ENCODE measurements at regions not wholly inside any gene's neighbourhood (a gene's known extent, or its start where the extent isn't known, plus 50 kb on each side); places are given as distances from the start of the nearest gene placed in this dataset.

DNA sequence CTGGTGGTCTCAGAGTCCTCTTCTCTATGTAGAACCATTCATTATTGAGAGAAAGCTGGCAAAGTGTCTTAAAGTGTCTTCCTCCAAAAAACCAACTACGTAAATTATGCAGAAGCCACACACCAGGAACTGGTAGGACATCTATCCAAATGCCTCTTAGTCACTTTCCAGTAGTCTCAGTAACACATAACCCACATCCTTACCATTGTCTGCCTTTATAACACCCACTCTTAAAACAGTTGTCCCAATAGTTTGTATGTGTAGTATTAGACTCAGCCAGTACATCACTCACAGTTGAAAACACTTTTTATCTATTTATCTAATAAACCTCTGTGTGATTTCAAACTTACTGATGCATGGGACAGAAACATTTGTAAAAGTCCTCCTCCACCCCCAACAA is 143.6 kb upstream of the HNRNPA3 start:
- DNase-seq (ENCODE audit: low read depth) = no peak

DNA sequence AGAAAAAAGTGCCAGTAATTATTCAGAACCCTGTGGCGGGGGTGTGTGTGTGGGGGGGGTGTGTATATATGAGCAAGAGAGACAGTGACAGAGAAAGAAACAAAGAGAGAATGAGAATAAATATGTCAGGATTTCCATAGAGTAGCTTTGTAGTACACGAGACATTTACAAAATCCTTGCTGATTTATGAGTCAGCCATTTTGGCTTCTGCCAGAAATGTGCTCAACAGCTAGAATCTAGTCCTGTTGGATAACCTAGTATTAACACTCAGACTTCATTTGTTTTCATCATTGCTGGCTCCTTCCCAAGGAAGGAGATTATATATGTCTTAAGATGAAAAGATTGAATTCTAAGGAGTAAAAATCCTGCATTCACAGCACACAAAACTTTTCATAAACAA is 140.5 kb upstream of the HNRNPA3 start:
- no peak for DNase-seq (ENCODE audit: low read depth)

DNA sequence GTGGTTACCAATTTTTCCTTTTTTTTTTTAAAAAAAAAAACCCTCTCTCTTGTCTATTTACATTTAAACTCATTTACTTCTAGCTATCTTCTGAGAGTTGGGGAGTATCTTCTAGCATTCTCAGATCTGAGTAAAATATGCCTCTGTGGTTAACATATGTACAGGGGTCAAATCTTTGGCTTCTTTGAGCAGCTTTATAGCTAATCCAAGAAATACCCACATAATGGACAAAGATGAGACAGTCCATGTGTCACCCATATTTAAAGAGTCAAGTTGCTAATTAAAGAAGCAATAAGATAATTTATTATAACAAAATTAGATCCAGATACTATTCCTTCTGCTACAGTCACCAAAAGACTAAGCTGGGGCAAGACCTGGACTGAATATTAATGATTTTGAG is 139.0 kb upstream of the HNRNPA3 start:
- no peak for DNase-seq (ENCODE audit: low read depth)

DNA sequence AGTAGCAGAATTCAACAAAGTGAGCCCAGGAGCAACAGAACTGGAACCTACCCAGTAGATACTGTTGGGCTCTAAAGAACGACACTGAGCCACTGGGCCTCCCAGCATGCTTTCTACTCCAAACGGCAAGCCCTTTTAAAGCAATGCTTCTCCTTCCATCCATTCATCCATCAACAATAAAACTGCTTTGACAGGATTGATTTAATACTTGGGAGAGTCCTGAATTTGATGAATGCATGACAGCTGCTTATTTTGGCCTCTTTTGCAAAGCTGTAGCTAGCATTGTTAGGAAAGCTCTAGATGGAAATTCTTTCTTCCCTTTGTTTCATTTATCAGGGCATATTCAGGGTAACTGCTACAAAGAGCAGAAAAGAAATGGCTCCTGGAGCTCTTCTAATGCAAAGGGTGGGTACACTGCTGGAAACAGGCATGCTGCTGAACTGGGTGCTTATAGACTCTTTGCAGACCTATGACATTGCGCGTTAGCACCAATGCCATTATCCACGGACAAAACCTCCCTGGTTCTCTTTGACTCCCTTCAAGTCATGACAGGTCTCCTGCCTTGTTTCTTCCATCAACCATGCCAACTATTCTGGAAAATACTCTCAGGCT is 138.4 kb upstream of the HNRNPA3 start:
- no peak for DNase-seq (ENCODE audit: low read depth)

DNA sequence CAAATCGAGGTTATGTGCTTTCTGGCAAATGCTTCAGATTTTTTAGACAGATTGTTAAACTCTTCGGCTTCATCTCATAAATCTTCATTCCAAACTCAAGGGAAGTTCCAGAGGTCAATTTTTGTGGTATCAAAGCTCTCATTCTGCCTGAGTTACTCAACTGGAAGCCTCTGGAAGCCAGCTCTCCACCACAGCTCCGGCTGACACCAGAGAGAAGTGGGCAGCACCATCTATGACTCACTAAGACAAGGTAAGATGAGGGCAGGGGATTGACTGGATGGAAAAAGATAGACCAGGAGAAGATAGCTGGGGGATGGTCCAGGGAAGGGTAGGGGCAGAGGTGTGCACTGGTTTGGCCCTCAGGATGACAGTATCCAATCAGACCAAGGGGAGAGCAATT is 137.3 kb upstream of the HNRNPA3 start:
- no peak for DNase-seq (ENCODE audit: low read depth)

DNA sequence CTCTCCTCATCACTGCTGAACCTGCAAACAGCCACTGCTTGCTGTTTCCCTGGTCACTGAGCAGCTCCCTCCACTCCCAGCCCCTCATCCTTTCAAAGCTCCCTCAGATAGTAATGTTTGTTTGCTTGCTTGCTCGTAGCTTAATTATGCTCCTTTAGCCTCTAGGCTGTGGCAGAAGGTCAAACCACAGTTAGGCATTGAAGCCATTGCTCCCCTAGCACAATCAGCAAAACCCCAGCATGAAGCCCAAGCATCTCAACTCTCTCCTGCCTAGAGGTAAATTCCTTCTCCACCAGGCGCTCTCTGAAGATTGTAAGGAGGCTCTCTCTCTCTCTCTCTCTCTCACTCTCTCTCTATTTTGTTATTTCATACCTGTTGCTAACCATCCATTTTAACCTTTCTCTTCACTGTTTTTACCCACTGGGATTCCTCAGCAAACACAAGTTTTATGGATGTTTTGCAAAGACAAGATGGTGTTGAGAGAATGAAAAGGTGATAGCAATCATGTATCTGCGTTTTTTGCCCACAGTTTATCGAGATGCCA is 135.9 kb upstream of the HNRNPA3 start:
- no peak for DNase-seq (ENCODE audit: low read depth)

DNA sequence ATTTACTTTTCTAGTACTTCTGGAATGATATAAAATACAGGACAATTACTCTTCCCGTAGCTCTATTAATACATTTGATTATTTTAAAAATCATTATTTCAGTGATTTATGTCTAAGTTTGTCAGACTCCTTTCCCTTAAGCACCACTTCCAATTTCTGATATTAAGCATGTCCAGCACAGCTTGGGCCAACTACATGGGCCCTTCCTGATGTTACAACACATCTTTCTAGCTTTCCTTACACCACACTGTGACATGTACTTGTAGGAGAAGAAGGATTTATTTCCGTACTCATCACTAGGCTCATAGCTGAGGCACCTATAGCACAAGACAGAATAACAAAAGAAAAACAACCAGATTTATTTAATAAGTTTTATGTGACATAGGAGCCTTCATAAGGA is 134.8 kb upstream of the HNRNPA3 start:
- DNase-seq (ENCODE audit: low read depth) = no peak

DNA sequence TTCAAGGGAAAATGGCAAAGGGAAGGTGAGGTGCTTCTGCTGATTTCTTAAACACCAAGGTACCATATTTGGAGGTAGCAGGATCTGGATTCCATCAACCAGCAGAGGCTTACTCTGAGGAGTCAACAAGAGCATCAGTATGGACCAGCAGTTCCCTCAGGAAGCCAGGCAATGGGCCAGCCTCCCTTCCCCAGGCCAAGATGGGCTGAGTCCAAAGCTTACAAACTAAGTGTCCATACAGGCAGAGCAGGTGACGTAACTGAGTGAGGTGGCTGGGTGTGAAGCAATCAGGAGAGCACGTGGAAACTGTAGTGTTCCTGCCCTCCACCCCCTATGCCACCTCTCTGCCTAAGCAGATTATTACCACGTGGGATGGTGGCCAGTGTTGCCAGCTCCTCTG is 134.2 kb upstream of the HNRNPA3 start:
- peak; percentile 7 for DNase-seq (ENCODE audit: low read depth)

DNA sequence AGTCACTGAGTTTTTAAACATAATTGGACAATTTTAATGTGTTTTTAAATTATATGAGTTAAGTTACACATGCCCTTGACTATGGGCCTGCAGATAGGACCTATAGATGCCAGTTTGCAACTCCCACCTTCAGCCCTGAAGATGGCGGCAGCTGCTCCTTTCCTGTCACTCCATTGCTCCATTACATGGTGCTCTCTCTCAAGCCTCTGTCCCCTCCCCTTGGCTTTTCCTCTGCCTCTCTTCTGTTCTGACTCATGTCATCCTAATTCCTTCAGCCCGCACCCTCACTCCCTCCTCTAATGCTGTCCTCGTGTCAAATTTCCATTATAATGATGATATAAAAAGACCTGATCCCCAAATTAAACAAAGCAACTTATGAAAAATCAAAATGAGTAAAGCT is 133.7 kb upstream of the HNRNPA3 start:
- no peak for DNase-seq (ENCODE audit: low read depth)

DNA sequence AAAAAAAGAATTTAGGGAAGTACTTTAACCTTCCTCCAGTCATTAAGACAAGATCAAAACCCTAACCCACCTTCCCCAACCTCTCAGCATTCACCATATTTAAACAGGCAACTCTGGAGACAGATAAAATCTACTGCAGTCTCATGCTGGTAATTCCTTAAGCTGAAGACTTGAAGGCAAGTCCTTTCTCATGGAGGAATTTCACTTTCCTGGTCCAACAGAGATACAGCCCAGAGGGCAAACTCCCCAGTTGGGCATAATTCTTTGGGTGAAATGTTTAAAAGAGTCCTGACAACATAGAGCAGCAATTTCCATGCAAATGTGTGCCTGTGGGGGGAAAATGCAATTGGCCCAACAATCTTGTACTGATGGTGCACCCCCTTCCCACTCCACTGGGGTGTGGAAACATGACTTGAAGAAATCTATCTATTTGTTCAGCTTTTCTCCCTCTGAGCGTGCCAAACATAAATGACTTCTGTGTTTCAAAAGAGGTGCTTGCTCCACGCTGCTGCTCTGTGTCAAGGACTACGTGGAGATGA is 131.8 kb upstream of the HNRNPA3 start:
- DNase-seq (ENCODE audit: low read depth) = no peak

DNA sequence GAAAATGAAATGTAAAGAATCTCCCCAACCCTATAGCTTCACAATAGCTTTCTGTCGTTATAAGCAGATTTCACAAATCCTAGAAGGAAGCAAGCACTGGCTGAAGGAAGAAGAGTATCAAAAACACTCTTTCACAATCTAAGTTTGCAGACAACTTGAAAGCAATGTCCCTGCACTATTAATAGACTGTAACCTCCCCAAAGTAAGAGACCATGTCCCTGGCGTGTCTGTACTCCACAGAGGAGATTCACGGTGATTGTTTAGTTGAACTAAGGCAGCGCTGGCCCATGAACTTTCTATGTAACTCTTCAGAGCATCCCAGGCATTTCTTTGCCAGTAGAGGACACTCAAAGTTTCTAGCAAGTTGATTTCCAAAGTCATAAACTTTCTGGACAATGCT is 128.0 kb upstream of the HNRNPA3 start:
- no peak for DNase-seq (ENCODE audit: low read depth)

DNA sequence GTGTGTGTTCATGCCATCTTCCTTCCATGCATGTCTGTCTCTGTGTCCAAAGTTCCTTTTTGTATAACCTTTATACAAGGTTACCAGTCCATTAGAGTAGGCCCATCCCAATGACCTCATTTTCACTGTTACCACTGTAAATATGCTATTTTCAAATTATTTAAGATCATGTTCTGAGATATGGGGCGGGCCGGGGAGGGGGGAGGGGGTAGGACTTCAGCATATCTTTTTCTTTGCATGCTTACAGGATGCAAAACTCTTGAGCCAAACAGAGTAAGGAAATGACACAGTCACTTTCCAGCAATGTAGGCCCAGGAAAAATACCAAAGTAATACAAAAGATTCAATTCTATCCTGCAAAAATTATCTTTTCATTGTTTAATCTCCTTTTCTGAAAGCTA is 124.1 kb upstream of the HNRNPA3 start:
- no peak for DNase-seq (ENCODE audit: low read depth)

DNA sequence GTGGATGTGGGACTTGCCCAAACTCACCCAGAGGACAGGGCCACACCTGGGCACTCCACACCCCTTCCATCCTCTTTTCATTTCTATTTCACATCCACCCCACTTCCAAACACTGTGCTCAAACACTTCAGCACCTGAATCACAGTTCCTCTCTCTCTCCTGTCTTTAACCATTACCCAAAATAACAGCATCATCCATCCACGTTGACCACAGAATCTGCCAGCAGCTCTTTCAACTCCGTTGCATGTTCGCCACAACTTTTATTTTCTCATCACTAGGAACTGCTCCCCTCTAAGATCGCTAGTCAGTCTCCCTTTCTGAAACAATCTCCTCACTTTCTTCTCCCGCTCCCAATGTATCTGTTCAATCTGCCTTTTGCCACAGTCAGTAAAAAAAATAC is 121.6 kb upstream of the HNRNPA3 start:
- DNase-seq (ENCODE audit: low read depth) = no peak

DNA sequence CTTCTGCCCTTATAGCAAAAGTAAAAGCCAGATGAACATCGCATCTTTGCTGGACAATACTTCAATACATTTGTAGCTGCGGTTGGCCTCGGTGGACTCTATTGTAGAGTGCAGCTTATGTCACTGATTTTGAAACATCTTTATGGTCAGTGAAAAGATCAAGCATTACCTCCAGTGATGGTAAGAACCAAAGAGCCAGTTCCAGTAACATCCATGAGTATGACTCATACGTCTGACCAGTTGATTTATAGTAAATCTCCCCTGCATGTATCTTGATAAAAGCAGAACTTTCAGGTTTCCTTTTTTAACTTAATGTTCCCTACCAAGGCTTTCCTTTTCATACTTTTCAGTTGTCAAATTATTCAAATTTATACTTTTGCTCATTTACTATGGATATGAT is 119.2 kb upstream of the HNRNPA3 start:
- DNase-seq (ENCODE audit: low read depth) = no peak

DNA sequence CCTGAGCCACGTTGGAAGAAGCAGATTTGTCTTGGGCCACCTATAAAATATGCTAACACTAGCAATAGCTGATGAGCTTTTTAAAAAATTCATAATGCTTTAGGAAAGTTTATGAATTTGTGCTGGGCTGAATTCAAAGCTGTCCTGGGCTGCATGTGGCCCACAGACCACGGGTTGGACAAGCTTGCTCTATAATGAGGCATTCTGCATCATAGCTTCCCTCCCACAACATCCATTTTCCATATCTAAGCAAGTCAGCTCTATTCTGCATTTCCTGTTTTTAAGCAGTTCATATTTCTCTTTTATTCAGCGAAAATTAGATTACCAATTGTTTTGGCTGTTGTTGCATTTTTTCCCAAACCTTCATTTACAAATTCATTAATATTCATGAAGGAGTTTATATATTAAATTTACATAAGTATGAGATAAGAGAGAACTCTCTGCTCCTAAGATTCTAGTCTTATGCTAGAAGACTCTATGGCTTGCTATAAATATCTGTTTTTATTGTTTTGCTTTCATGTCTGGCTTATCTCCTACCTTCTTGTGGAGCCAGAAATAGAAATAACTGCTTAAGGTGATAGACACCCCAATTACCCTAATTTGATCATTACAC is 114.5 kb upstream of the HNRNPA3 start:
- no peak for DNase-seq (ENCODE audit: low read depth)

DNA sequence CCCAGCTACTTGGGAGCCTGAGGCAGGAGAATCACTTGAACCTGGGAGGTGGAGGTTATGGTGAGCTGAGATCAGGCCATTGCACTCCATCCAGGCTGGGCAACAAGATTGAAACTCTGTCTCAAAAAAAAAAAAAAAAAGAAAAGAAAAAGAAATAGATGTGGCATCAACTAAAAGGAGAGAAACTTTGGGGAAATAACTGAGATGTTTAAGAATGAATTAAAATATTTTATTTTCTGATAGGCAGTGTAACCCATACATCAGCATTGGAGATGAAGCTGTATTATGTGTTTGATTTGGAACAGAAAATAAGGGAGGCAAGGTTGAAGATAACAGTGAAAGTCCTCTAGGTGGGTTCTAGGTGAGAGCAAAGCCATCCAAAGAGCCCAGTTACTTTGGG is 110.7 kb upstream of the HNRNPA3 start:
- DNase-seq (ENCODE audit: low read depth) = no peak

DNA sequence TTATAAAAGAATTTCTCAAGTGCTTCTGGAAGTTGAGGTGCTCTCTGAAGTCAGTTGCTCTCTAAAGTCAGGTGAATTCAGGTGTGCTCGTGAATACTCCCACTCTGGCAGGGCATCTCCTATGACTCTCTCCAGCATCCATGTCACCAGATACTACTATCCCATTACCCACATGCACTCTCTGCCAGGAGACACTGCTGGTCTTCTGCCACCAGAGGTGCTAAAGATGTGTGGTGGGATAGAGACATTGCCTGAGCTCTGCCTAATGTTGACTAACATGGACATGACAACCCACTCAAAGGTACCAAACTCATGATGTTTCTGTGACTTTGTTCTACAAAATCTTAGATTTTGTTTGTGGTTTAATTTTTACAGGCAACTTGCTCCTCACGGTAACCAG is 106.4 kb upstream of the HNRNPA3 start:
- DNase-seq (ENCODE audit: low read depth) = no peak

DNA sequence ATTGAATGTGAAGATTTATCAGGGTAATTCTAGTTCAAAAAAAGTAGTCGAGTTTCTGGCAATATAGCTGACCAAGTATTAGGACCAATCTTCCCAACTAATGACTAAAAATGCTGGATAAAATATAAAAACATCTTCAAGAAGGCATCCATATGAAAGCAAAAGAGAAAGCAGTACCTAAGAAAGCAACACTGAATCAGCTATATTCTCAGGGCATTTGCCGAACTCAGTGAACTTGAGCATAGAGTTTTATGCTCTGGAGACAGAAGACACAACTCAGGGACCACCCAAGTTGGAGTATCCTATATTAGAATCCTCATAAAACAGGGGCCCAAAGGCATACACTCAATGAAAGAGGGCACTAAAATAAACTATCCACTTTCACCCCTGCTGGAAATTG is 103.7 kb upstream of the HNRNPA3 start:
- DNase-seq (ENCODE audit: low read depth) = no peak

DNA sequence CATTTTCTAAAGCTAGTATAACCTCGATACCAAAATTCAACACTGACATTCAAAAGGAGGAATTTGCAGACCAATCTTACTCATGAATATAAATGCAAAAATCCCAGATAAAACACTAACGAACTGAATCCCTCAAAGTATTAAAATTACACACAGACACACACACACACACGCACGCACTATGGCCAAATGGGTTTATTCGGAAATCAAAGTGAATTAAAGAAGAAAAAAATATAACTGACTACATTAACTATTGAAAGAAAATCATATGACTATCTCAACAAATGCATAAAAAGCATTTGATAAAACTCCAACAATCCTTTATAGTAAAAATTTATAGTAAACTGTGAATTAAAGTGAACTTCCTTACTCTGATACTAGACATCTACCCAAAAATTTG is 97.9 kb upstream of the HNRNPA3 start:
- no peak for DNase-seq (ENCODE audit: low read depth)

DNA sequence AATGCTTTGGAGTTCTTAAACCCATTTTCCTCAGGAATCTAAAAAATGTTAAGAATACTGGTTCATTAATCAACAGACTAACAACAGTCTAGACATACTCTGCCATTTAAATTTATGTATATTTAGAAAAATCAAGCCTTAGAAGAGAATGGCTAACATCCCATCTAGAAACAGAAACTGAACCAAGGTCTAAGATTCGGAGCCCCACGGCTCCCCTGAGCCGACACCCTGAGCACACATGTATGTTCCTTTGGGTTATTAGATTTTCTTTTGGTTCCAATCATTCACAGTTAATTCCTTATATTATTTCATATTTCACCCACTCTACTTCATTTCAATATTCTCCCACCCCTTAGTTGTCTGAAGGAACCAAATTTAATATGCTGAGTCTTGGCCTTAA is 94.8 kb upstream of the HNRNPA3 start:
- no peak for DNase-seq (ENCODE audit: low read depth)

DNA sequence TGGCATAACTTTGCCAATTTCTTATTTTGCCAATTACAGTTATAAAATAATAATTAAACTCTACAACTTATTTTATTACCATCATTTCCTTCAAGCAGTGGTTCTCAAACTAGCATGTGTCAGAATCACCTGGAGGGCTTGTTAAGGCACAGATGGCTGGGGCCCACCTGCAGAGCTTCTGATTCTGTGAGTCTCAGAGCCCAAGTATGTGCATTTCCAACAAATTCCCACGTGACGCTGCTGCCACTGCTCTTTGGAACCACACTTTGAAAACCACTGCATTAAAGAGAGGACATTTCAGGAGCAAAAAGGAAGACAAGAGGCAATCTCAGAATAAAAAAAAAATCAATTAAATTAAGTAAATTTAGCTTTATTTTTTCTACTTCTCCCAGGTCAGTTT is 94.0 kb upstream of the HNRNPA3 start:
- no peak for DNase-seq (ENCODE audit: low read depth)

DNA sequence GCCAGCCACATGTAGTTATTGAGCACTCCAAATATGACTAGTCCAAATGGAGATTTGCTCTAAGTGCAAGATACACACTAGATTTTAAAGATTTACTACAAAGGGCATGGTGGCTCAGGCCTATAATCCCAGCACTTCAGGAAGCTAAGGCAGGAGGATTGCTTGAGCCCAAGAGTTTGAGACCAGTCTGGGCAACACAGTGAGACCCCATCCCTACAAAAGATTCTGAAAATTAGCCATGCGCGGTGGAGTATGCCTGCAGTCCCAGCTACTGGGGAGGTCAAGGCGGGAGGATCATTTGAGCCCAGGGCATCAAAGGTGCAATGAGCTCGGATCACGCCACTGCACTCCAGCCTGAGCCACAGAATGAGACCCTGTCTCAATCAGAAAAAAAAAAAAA is 93.5 kb upstream of the HNRNPA3 start:
- no peak for DNase-seq (ENCODE audit: low read depth)

DNA sequence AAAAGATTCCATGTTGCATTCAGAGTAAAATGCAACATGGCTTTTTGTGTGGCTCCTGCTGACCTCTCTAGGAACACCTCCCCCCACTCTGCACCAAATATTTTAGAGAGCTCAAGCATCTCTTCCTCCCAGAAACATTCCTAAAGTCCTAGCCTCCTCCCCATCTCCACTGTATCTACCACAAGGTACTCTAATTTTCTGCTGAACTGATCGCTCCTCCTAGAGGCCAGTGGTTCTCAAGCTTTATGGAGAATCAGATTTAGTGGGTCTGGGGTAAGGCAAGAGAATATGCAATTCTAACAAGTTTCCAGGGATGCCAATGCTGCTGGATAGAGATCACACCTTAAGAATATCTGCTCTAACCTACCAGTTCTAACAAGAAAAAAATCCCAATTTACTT is 89.5 kb upstream of the HNRNPA3 start:
- DNase-seq (ENCODE audit: low read depth) = no peak

DNA sequence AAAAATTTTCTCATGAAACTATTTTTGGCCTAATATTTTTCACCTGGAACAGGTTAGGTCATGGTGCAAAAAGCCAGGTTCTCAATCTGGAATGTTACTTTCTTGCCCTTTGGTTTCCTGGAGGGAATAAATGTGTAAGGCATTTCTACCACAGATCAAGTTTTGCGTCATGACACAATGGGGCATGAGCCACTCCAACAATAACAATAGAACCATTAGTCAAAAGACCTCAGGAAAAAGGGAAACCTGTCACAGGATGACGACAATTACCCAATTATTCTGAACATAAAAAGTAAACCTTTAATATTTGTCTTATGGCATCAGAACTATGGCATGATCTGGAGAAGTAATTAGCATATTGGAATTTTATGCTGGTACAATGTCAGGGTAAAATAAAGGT is 88.2 kb upstream of the HNRNPA3 start:
- no peak for DNase-seq (ENCODE audit: low read depth)
